K562 (cell line): ENCODE measurements at regions not wholly inside any gene's neighbourhood (a gene's known extent, or its start where the extent isn't known, plus 50 kb on each side); places are given as distances from the start of the nearest gene placed in this dataset.

Experiments
- ATAC-seq: fragments of 200-7000 bp; cut with Tn5 transposase; 3 replicates; pipeline ENCODE4 v1.9.1; 2020; ENCODE audit warnings: moderate library complexity
- BruUV-seq: library from RNA; stranded (reverse); fragments of 400-500 nt; replicated peaks from 2 replicates; lab custom pipeline; 2021; lab: Mats Ljungman, UMichigan
- CTCF ChIA-PET: fragments of 300-600 bp; formaldehyde crosslinking; extraction: SDS; loops from one replicate; lab custom pipeline; 2021; ENCODE audit warnings: low intra/inter-chr PET ratio; lab: Yijun Ruan, JAX
- POLR2A ChIA-PET: fragments of 300-600, 350-650 bp; sonication (Branson Sonifier 250); formaldehyde crosslinking; extraction: SDS; loops from one replicate; lab custom pipeline; 2021; ENCODE audit warnings: antibody characterized with exemption, inconsistent platforms; lab: Yijun Ruan, JAX
- DNase-seq, 4 experiments: peaks; one replicate each; pipeline versions ENCODE4 v3.0.0 to v3.0.0-alpha.2; 2011 to 2018; ENCODE audit warnings: low spot score in 3 of 4, mixed read lengths in 3 of 4; ENCODE audit errors: extremely low read depth in 1 of 4
- FAIRE-seq: peaks from 2 replicates; lab custom pipeline; 2011; peaks lifted over from hg19 to GRCh38; lab: Jason Lieb, UNC
- H2AFZ ChIP-seq: 2 replicates; pipeline ENCODE4 v1.6.0; 2011; ENCODE audit warnings: low read depth, low read length, control low read depth, inconsistent platforms
- H3K27ac ChIP-seq: fragments of 200-600 bp; 3 replicates; pipeline ENCODE4 v1.8.0; 2011; ENCODE audit warnings: low read depth, mild to moderate bottlenecking, control low read depth, inconsistent platforms, low read length, moderate library complexity, mixed read lengths; ENCODE audit errors: extremely low read depth
- H3K27me3 ChIP-seq, 2 experiments: fragments of 300-600 bp in 1 of 2; 2 replicates in 1 of 2; 3 replicates in 1 of 2; pipeline versions ENCODE4 v1.6.0 to v1.8.0; 2011; ENCODE audit warnings: inconsistent platforms in 2 of 2, low read length in 2 of 2, mild to moderate bottlenecking in 1 of 2, mixed read lengths in 1 of 2, moderate library complexity in 1 of 2; ENCODE audit not compliant: control insufficient read depth in 2 of 2, insufficient read depth in 2 of 2
- H3K36me3 ChIP-seq: fragments of 300-600 bp; 3 replicates; pipeline ENCODE4 v1.8.0; 2011; ENCODE audit warnings: mild to moderate bottlenecking, low read length, inconsistent platforms; ENCODE audit not compliant: control insufficient read depth, insufficient read depth
- H3K4me1 ChIP-seq, 2 experiments: fragments of 200-600 bp in 1 of 2; replicated peaks in 1 of 2; 2 replicates in 1 of 2; 3 replicates in 1 of 2; pipeline versions ENCODE4 v1.5.1 to v1.8.0; 2011; ENCODE audit warnings: inconsistent platforms in 2 of 2, low read length in 2 of 2, mild to moderate bottlenecking in 1 of 2, mixed read lengths in 1 of 2, moderate library complexity in 1 of 2; ENCODE audit not compliant: control insufficient read depth in 2 of 2, insufficient read depth in 2 of 2
- H3K4me2 ChIP-seq: 2 replicates; pipeline ENCODE4 v1.6.1; 2011; ENCODE audit warnings: low read length, control low read depth, inconsistent platforms, mixed read lengths; ENCODE audit not compliant: insufficient read depth
- H3K4me3 ChIP-seq: fragments of 200-600 bp; sonication (generic), shearing (Covaris generic); 2 replicates; pipeline ENCODE4 v1.5.1; 2016; ENCODE audit warnings: control low read depth, inconsistent platforms
- H3K79me2 ChIP-seq: fragments of 200-600 bp; 3 replicates; pipeline ENCODE4 v1.8.0; 2011; ENCODE audit warnings: low read length, inconsistent platforms; ENCODE audit not compliant: control insufficient read depth, insufficient read depth
- H3K9ac ChIP-seq, 2 experiments: 2 replicates each; pipeline versions ENCODE4 v1.6.0 to v1.6.1; 2011; ENCODE audit warnings: low read depth in 2 of 2, low read length in 2 of 2, control low read depth in 1 of 2, inconsistent platforms in 1 of 2, mild to moderate bottlenecking in 1 of 2, mixed read lengths in 1 of 2; ENCODE audit not compliant: insufficient read depth in 1 of 2
- H3K9me1 ChIP-seq: one replicate; pipeline ENCODE4 v1.6.0; 2011; ENCODE audit warnings: inconsistent platforms, mild to moderate bottlenecking, low read length, moderate library complexity; ENCODE audit not compliant: control insufficient read depth, insufficient read depth
- H3K9me3 ChIP-seq: replicated peaks from 2 replicates; pipeline ENCODE4 v1.5.1; 2011; ENCODE audit warnings: low read depth, low read length, inconsistent platforms; ENCODE audit not compliant: control insufficient read depth, insufficient read depth
- H4K20me1 ChIP-seq: replicated peaks from 2 replicates; pipeline ENCODE4 v1.6.1; 2011; ENCODE audit warnings: low read length, inconsistent platforms, mixed read lengths; ENCODE audit not compliant: control insufficient read depth, insufficient read depth
- C11orf30 ChIP-seq: fragments of 450-650 bp; IDR thresholded peaks from 2 replicates; pipeline ENCODE4 v1.6.1; 2016; ENCODE audit warnings: low read depth, mild to moderate bottlenecking
- CBX8 ChIP-seq: fragments of 200-600 bp; sonication (generic); IDR thresholded peaks from 2 replicates; pipeline ENCODE4 v1.6.1; 2012; ENCODE audit warnings: borderline replicate concordance, mixed run types, low read depth, mild to moderate bottlenecking, moderate library complexity, mixed read lengths, low read length, control low read depth, inconsistent platforms; ENCODE audit not compliant: poor library complexity, severe bottlenecking; ENCODE audit errors: extremely low read depth
- CCNT2 ChIP-seq: IDR thresholded peaks from 2 replicates; pipeline ENCODE4 v1.6.1; 2011; ENCODE audit warnings: borderline replicate concordance, low read depth, mild to moderate bottlenecking, moderate library complexity, mixed read lengths, low read length; ENCODE audit not compliant: insufficient read length; ENCODE audit errors: extremely low read depth
- GATA2 ChIP-seq: sonication (generic); formaldehyde crosslinking; IDR thresholded peaks from 2 replicates; pipeline ENCODE4 v1.4.0; 2020; ENCODE audit warnings: mild to moderate bottlenecking, missing genetic modification reagents
- HNRNPL ChIP-seq: fragments of 200-400 bp; formaldehyde crosslinking; IDR thresholded peaks from 2 replicates; pipeline ENCODE4 v1.6.1; 2017; ENCODE audit warnings: low read depth, mild to moderate bottlenecking, low read length
- ILF3 ChIP-seq: fragments of 450-650 bp; IDR thresholded peaks from 2 replicates; pipeline ENCODE4 v1.6.1; 2018; ENCODE audit warnings: antibody characterized with exemption, mild to moderate bottlenecking, moderate library complexity, borderline replicate concordance
- MAFK ChIP-seq: IDR thresholded peaks from 2 replicates; pipeline ENCODE4 v1.6.1; 2011; ENCODE audit warnings: low read length, improper control_type of control experiment
- MCM3 ChIP-seq: fragments of 450-650 bp; IDR thresholded peaks from 2 replicates; pipeline ENCODE4 v1.6.1; 2016
- POU5F1 ChIP-seq: fragments of 150-350 bp; IDR thresholded peaks from 2 replicates; pipeline ENCODE4 v1.6.1; 2014; ENCODE audit warnings: borderline replicate concordance, low read length, low read depth, mild to moderate bottlenecking; ENCODE audit not compliant: partially characterized antibody
- PRPF4 ChIP-seq: fragments of 200-400 bp; formaldehyde crosslinking; IDR thresholded peaks from one replicate; pipeline ENCODE4 v1.6.1; 2017; ENCODE audit warnings: low read length, low read depth, mild to moderate bottlenecking; ENCODE audit not compliant: insufficient read depth, poor library complexity, severe bottlenecking
- SRSF1 ChIP-seq: fragments of 200-400 bp; formaldehyde crosslinking; IDR thresholded peaks from 2 replicates; pipeline ENCODE4 v1.6.1; 2017; ENCODE audit warnings: mild to moderate bottlenecking, low read depth, low read length, moderate library complexity
- SRSF3 ChIP-seq: fragments of 200-400 bp; formaldehyde crosslinking; IDR thresholded peaks from 2 replicates; pipeline ENCODE4 v1.6.1; 2016; ENCODE audit warnings: mild to moderate bottlenecking, low read length, moderate library complexity; ENCODE audit not compliant: insufficient read depth
- ZKSCAN1 ChIP-seq: fragments of 150-350 bp; IDR thresholded peaks from 2 replicates; pipeline ENCODE4 v1.6.1; 2016; ENCODE audit warnings: low read depth, low read length
- ZNF224 ChIP-seq: sonication (generic); formaldehyde crosslinking; IDR thresholded peaks from 2 replicates; pipeline ENCODE4 v1.8.0; 2022; ENCODE audit warnings: mild to moderate bottlenecking, missing genetic modification reagents
- ZNF316 ChIP-seq: fragments of 450-650 bp; IDR thresholded peaks from 2 replicates; pipeline ENCODE4 v1.6.1; 2016
- ZNF77 ChIP-seq: fragments of 250-450 bp; sonication (Bioruptor Pico); IDR thresholded peaks from 2 replicates; pipeline ENCODE4 v1.5.0; 2020
- WGBS: fragments of 100-300 bp; shearing (Covaris generic); methylation state at CpG from one replicate; pipeline ENCODE4 v1.1.6; 2016; ENCODE audit warnings: low coverage, mixed read lengths; ENCODE audit not compliant: insufficient coverage; ENCODE audit errors: missing lambda C conversion rate; 5-methylcytosine and 5-hydroxymethylcytosine counted together
- in situ Hi-C: fragments of 300-500 bp; cut with MboI; formaldehyde crosslinking; loops from 4 replicates; pipeline ENCODE4 v1.15.0; 2018; ENCODE audit warnings: inconsistent platforms, mixed read lengths
- intact Hi-C: fragments of 100-400 bp; cut with micrococcal nuclease; formaldehyde crosslinking; loops from 2 replicates; pipeline ENCODE4 v1.14.2; 2022
- TF ChIP-seq, protein P1 (sequence below): fragments of 450-650 bp; formaldehyde crosslinking; IDR thresholded peaks from 2 replicates; pipeline ENCODE4 v1.4.0; 2022; ENCODE audit warnings: missing genetic modification characterization
- TF ChIP-seq, protein P2 (sequence below), 2 experiments: fragments of 450-650 bp; conservative IDR thresholded peaks; 2 replicates each; pipeline ENCODE4 v1.6.1; 2017; ENCODE audit warnings: mild to moderate bottlenecking in 2 of 2, moderate library complexity in 2 of 2
- TF ChIP-seq, protein P3 (sequence below): sonication (generic); formaldehyde crosslinking; IDR thresholded peaks from 2 replicates; pipeline ENCODE4 v1.8.1; 2023; ENCODE audit warnings: mild to moderate bottlenecking, missing genetic modification reagents

DNA sequence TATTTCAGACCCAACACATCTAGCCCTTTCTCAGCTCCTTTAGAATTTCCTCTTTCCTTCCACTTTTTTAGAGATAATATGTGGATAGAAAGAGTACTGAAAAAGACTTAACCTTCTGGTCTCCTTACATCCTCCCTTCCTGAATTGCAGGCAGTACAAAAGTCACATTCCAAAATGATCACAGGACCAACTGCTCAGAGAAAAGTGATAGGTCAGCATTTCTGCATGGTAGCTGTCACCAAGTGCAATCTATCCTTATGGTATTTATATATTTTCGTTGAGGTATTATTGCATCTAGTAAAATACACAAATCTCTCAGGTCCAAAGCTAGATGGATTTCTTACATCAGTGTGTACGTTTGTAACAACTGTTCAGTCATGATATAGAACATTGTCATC, 427.5 kb downstream of the LPIN1 start:
- FAIRE-seq (no peak), DNase-seq (no peak), ATAC-seq (no peak)
- ChIA-PET POLR2A (no interaction called here), CTCF (no interaction called here)
- Histone ChIP-seq H3K27ac (no peak overlapping the region), H3K36me3 (no peaks in the 10 kb centered on the region), H3K9me3 (no peaks in the 10 kb centered on the region), H2AFZ (no peak overlapping the region), H3K9ac (no peak overlapping the region), H3K4me2 (no peak overlapping the region), H3K27me3 (no peaks in the 10 kb centered on the region), H3K4me1 (peaks cover 21 to 40% of the 10 kb centered on the region in 2 experiments), H3K79me2 (no peaks in the 10 kb centered on the region), H4K20me1 (no peaks in the 10 kb centered on the region), H3K4me3 (no peak overlapping the region), H3K9me1 (no peaks in the 10 kb centered on the region)
- 39% methylated on average over 2 of the region's 2 CpGs for WGBS
- in situ Hi-C loops (loop anchor here (25.0 kb wide), 1 partner anchor 538 kb away; the partner anchor contains the start of gene TRIB2), intact Hi-C loops (loop anchor here (5.0 to 10.0 kb wide), 2 partner anchors 217 to 261 kb away; no protein-coding TSS in a partner anchor)
- no TSS peak for BruUV-seq
- TF ChIP-seq ILF3 = no peak
- no peak for TF ChIP-seq CBX8
- TF ChIP-seq GATA2 (CRISPR knock-in tag) = no peak
- TF ChIP-seq, protein P1, sequence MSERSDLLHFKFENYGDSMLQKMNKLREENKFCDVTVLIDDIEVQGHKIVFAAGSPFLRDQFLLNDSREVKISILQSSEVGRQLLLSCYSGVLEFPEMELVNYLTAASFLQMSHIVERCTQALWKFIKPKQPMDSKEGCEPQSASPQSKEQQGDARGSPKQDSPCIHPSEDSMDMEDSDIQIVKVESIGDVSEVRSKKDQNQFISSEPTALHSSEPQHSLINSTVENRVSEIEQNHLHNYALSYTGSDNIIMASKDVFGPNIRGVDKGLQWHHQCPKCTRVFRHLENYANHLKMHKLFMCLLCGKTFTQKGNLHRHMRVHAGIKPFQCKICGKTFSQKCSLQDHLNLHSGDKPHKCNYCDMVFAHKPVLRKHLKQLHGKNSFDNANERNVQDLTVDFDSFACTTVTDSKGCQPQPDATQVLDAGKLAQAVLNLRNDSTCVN = no peak
- no peak for TF ChIP-seq POU5F1
- no peak for TF ChIP-seq PRPF4
- peak; percentile 83 for TF ChIP-seq C11orf30
- TF ChIP-seq, protein P2, sequence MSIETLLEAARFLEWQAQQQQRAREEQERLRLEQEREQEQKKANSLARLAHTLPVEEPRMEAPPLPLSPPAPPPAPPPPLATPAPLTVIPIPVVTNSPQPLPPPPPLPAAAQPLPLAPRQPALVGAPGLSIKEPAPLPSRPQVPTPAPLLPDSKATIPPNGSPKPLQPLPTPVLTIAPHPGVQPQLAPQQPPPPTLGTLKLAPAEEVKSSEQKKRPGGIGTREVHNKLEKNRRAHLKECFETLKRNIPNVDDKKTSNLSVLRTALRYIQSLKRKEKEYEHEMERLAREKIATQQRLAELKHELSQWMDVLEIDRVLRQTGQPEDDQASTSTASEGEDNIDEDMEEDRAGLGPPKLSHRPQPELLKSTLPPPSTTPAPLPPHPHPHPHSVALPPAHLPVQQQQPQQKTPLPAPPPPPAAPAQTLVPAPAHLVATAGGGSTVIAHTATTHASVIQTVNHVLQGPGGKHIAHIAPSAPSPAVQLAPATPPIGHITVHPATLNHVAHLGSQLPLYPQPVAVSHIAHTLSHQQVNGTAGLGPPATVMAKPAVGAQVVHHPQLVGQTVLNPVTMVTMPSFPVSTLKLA (conservative IDR thresholded peaks at IDR 0.05) = no peak
- TF ChIP-seq, protein P3, sequence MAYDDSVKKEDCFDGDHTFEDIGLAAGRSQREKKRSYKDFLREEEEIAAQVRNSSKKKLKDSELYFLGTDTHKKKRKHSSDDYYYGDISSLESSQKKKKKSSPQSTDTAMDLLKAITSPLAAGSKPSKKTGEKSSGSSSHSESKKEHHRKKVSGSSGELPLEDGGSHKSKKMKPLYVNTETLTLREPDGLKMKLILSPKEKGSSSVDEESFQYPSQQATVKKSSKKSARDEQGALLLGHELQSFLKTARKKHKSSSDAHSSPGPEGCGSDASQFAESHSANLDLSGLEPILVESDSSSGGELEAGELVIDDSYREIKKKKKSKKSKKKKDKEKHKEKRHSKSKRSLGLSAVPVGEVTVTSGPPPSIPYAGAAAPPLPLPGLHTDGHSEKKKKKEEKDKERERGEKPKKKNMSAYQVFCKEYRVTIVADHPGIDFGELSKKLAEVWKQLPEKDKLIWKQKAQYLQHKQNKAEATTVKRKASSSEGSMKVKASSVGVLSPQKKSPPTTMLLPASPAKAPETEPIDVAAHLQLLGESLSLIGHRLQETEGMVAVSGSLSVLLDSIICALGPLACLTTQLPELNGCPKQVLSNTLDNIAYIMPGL (CRISPR knock-in tag) = no peak
- no peak for TF ChIP-seq ZNF224 (CRISPR knock-in tag)
- TF ChIP-seq SRSF1 = no peak
- peak; percentile 91 for TF ChIP-seq ZNF316
- TF ChIP-seq CCNT2 = no peak
- no peak for TF ChIP-seq MCM3
- no peak for TF ChIP-seq ZKSCAN1
- TF ChIP-seq SRSF3 = no peak
- no peak for TF ChIP-seq HNRNPL
- TF ChIP-seq MAFK = peak; percentile 93
- TF ChIP-seq ZNF77 (CRISPR knock-in tag) = no peak
